ENCODE measurements at regions not wholly inside any gene's neighbourhood (a gene's known extent, or its start where the extent isn't known, plus 50 kb on each side); places are given as distances from the start of the nearest gene placed in this dataset.

DNA sequence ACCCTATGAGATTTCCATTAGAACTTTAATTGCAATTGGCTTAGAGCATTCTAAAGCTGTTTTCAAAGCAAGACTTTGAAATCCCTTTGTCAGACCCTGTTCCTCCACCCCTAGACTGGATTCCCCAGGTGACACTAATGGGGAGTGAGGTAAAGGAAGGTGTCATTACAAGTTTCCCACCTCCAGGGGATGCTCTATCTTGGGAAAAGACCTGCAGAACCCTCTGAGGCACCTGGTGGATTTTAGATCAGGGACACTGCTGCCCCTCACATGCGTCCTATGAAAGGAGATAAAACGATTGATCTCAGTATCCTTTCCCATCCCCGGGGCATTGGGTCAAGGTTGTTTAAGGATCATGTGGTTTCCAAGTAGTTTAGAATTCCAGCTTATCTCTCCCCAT lies 80.3 kb upstream of the RGS4 start:
- Mint-ChIP-seq H3K27ac (ENCODE audit: unreplicated experiment) (no peak overlapping the region), H3K4me3 (ENCODE audit: unreplicated experiment) (no peak overlapping the region), H3K27me3 (ENCODE audit: unreplicated experiment) (no peaks in the 10 kb centered on the region), H3K9me3 (ENCODE audit: unreplicated experiment) (no peaks in the 10 kb centered on the region), H3K4me1 (ENCODE audit: unreplicated experiment) (peaks cover 6% of the 10 kb centered on the region), H3K36me3 (ENCODE audit: low read depth, unreplicated experiment) (no peaks in the 10 kb centered on the region)
- TF ChIP-seq, protein P1, sequence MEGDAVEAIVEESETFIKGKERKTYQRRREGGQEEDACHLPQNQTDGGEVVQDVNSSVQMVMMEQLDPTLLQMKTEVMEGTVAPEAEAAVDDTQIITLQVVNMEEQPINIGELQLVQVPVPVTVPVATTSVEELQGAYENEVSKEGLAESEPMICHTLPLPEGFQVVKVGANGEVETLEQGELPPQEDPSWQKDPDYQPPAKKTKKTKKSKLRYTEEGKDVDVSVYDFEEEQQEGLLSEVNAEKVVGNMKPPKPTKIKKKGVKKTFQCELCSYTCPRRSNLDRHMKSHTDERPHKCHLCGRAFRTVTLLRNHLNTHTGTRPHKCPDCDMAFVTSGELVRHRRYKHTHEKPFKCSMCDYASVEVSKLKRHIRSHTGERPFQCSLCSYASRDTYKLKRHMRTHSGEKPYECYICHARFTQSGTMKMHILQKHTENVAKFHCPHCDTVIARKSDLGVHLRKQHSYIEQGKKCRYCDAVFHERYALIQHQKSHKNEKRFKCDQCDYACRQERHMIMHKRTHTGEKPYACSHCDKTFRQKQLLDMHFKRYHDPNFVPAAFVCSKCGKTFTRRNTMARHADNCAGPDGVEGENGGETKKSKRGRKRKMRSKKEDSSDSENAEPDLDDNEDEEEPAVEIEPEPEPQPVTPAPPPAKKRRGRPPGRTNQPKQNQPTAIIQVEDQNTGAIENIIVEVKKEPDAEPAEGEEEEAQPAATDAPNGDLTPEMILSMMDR (IDR thresholded peaks at IDR 0.05; ENCODE audit: unreplicated experiment): peak; percentile 33
- no peak for DNase-seq (ENCODE audit: low spot score)

DNA sequence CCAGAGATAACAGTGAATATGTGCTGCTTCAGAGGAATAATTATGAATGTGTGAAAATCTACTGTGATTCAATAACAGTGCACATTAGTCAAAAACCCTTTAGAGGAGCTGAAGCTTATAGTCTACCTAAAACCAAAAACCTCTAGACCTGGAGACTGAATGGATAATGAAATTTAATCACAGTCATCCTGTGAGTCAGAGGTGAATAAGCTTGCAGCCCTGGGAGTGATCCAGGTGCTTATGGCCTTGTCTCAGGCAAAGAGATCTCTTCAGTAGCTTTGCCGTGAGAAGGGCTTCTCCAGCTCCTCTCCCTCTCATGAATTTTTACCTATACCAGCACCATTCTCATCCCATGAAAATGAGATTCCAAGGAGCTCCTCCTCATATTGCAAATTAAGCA lies 81.3 kb upstream of the RGS4 start:
- H3K36me3 Mint-ChIP-seq (ENCODE audit: low read depth, unreplicated experiment): no peaks in the 10 kb centered on the region
- TF ChIP-seq, protein P1 (IDR thresholded peaks at IDR 0.05; ENCODE audit: unreplicated experiment): no peak
- H3K4me1 Mint-ChIP-seq (ENCODE audit: unreplicated experiment): peaks cover 6% of the 10 kb centered on the region
- no peak overlapping the region for H3K4me3 Mint-ChIP-seq (ENCODE audit: unreplicated experiment)
- H3K9me3 Mint-ChIP-seq (ENCODE audit: unreplicated experiment): no peaks in the 10 kb centered on the region
- H3K27me3 Mint-ChIP-seq (ENCODE audit: unreplicated experiment): no peaks in the 10 kb centered on the region
- H3K27ac Mint-ChIP-seq (ENCODE audit: unreplicated experiment): no peak overlapping the region
- DNase-seq (ENCODE audit: low spot score): no peak

DNA sequence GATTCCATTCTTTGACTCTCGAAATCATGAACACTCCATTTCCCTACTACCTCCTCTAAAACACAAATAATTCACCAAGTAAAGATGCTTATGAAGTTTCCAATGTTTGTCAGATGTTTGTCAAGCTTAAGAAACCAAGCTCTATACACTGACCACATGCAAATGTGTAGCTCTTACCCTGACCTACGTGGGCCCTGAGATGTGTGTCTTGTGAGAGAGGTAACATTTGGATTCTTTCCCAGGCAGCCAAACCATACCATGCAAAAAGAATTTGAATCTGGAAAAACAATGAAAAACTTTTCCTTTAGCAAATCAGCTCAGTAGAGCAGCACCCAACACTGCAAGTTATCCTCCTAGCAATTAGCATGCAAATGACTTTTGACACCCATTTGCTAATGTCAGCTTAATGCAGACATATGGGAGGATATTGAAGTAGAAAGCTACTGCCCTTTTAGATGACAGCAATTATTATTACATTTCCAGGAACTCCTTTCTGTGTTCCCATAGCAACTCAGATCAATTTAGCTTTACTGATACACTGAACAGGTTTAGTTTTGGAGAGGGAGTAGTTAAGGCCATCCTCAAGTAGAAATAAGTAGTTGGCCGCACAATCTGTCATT lies 83.2 kb upstream of the RGS4 start:
- Mint-ChIP-seq H3K27me3 (ENCODE audit: unreplicated experiment) (no peaks in the 10 kb centered on the region), H3K27ac (ENCODE audit: unreplicated experiment) (no peak overlapping the region), H3K36me3 (ENCODE audit: low read depth, unreplicated experiment) (no peaks in the 10 kb centered on the region), H3K9me3 (ENCODE audit: unreplicated experiment) (no peaks in the 10 kb centered on the region), H3K4me1 (ENCODE audit: unreplicated experiment) (peaks cover 6% of the 10 kb centered on the region), H3K4me3 (ENCODE audit: unreplicated experiment) (no peak overlapping the region)
- TF ChIP-seq, protein P1 (IDR thresholded peaks at IDR 0.05; ENCODE audit: unreplicated experiment): no peak
- DNase-seq (ENCODE audit: low spot score): no peak

DNA sequence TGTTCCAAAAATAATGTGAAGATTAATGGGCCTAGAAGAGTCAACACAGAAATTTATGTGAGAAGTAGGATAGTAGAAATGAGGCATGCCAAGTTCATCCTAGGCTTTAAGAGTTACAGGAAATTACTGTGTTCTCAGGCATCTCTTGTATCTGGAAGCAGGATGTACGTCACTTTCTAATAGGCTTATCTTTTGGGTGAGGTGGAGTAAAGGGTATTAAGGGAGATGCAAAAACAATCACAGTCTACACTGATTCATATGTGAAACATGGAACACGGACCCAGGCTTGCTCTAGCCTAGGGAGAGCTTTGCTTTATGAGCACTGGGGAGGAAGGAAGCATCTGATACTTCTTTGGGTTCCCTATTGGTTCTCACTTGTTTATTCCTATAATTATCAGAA lies 84.5 kb upstream of the RGS4 start:
- TF ChIP-seq, protein P1 (IDR thresholded peaks at IDR 0.05; ENCODE audit: unreplicated experiment): no peak
- Mint-ChIP-seq H3K4me3 (ENCODE audit: unreplicated experiment) (no peak overlapping the region), H3K4me1 (ENCODE audit: unreplicated experiment) (peaks cover 6% of the 10 kb centered on the region), H3K36me3 (ENCODE audit: low read depth, unreplicated experiment) (no peaks in the 10 kb centered on the region), H3K9me3 (ENCODE audit: unreplicated experiment) (no peaks in the 10 kb centered on the region), H3K27me3 (ENCODE audit: unreplicated experiment) (no peaks in the 10 kb centered on the region), H3K27ac (ENCODE audit: unreplicated experiment) (no peak overlapping the region)
- no peak for DNase-seq (ENCODE audit: low spot score)

DNA sequence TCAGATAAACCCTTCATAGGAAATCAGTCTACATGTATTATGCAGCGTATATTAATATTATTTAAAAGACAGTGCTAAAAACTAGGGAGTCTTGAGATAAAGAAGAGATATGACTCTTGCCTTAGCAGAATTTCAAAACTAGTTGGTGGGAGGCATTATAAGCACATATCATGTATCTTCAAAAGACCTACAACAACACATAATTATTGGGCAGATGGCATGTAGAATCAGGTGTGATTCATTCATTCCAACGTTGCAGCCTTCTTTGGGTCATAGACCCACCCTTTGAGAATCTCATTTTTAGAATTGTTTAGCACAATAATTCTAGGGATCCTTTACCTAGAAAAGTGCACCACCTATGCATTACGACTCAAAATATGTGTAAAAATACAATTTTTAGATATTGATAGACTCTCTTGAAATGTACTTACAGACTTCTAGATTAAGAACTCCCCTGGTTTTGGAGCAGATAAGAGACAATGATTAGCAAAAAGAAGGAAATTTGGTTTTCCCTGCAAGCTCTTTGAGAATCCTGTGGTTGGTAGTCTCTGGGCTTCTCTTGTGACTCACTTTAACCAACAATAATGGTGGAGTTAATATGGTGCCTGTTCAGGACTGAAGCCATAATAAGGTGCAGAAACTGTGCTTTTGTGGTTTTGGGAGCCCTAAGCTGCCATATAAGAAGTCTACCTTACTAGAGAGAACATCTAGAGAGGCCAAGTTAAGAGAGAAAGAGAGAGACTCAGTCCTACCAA lies 85.3 kb upstream of the RGS4 start:
- TF ChIP-seq, protein P1 (IDR thresholded peaks at IDR 0.05; ENCODE audit: unreplicated experiment): no peak
- no peak for DNase-seq (ENCODE audit: low spot score)
- no peaks in the 10 kb centered on the region for H3K27me3 Mint-ChIP-seq (ENCODE audit: unreplicated experiment)
- no peak overlapping the region for H3K4me3 Mint-ChIP-seq (ENCODE audit: unreplicated experiment)
- no peaks in the 10 kb centered on the region for H3K36me3 Mint-ChIP-seq (ENCODE audit: low read depth, unreplicated experiment)
- H3K9me3 Mint-ChIP-seq (ENCODE audit: unreplicated experiment): no peaks in the 10 kb centered on the region
- peaks cover 9% of the 10 kb centered on the region for H3K4me1 Mint-ChIP-seq (ENCODE audit: unreplicated experiment)
- H3K27ac Mint-ChIP-seq (ENCODE audit: unreplicated experiment): no peak overlapping the region
